Memory B cell (primary cell): ENCODE measurements at regions not wholly inside any gene's neighbourhood (a gene's known extent, or its start where the extent isn't known, plus 50 kb on each side); places are given as distances from the start of the nearest gene placed in this dataset.

Experiments used
- ATAC-seq: fragments of 150-1000 bp; cut with Tn5 transposase; 2 replicates; pipeline ENCODE4 v1.10.0; 2021; ENCODE audit warnings: low read depth, mild to moderate bottlenecking, moderate library complexity
- DNase-seq, 2 donors: peaks; one replicate each; pipeline ENCODE4 v3.0.0; 2022; ENCODE audit warnings: low spot score in 2 of 2
- H3K27ac Mint-ChIP-seq: one replicate; pipeline ENCODE4 v1.8.0; 2022; ENCODE audit warnings: mild to moderate bottlenecking, moderate library complexity, mixed read lengths
- H3K27me3 Mint-ChIP-seq: one replicate; pipeline ENCODE4 v1.8.0; 2022; ENCODE audit warnings: mixed read lengths
- H3K36me3 Mint-ChIP-seq: one replicate; pipeline ENCODE4 v1.8.0; 2022; ENCODE audit warnings: mild to moderate bottlenecking, mixed read lengths
- H3K4me1 Mint-ChIP-seq: one replicate; pipeline ENCODE4 v1.8.0; 2022; ENCODE audit warnings: mixed read lengths
- H3K4me3 Mint-ChIP-seq: one replicate; pipeline ENCODE4 v1.8.0; 2022; ENCODE audit warnings: mild to moderate bottlenecking, moderate library complexity, mixed read lengths
- H3K9me3 Mint-ChIP-seq: one replicate; pipeline ENCODE4 v1.8.0; 2022; ENCODE audit warnings: mixed read lengths

GRCh38 chr2:128717758-128718710, 399.4 kb upstream of the HS6ST1 start:
- Mint-ChIP-seq H3K9me3 (peaks cover 2% of the 10 kb centered on the region), H3K27ac (no peak overlapping the region), H3K27me3 (peaks cover 14% of the 10 kb centered on the region), H3K4me1 (no peaks in the 10 kb centered on the region), H3K4me3 (no peak overlapping the region), H3K36me3 (no peaks in the 10 kb centered on the region)
- ATAC-seq (no peak), DNase-seq (no peak)

GRCh38 chr2:128720080-128721022, 401.7 kb upstream of the HS6ST1 start:
- DNase-seq (no peak), ATAC-seq (no peak)
- no peaks in the 10 kb centered on the region for H3K4me1 Mint-ChIP-seq
- no peaks in the 10 kb centered on the region for H3K36me3 Mint-ChIP-seq
- peaks cover 2% of the 10 kb centered on the region for H3K9me3 Mint-ChIP-seq
- H3K4me3 Mint-ChIP-seq: no peak overlapping the region
- H3K27me3 Mint-ChIP-seq: peaks cover 4% of the 10 kb centered on the region
- no peak overlapping the region for H3K27ac Mint-ChIP-seq

GRCh38 chr2:128721096-128721495, 402.4 kb upstream of the HS6ST1 start:
- Mint-ChIP-seq H3K36me3 (no peaks in the 10 kb centered on the region), H3K27me3 (peaks cover 1% of the 10 kb centered on the region), H3K4me1 (no peaks in the 10 kb centered on the region), H3K27ac (no peak overlapping the region), H3K4me3 (no peak overlapping the region), H3K9me3 (peaks cover 2% of the 10 kb centered on the region)
- no peak for DNase-seq
- no peak for ATAC-seq

- no peak overlapping the region for H3K27ac Mint-ChIP-seq
- H3K27me3 Mint-ChIP-seq: peaks cover 1% of the 10 kb centered on the region
- no peak for ATAC-seq
- H3K4me1 Mint-ChIP-seq: no peaks in the 10 kb centered on the region
- no peak for DNase-seq
- H3K4me3 Mint-ChIP-seq: no peak overlapping the region
- H3K9me3 Mint-ChIP-seq: peaks cover 2% of the 10 kb centered on the region
- no peaks in the 10 kb centered on the region for H3K36me3 Mint-ChIP-seq
Observed at GRCh38 chr2:128722489-128722888, 403.8 kb upstream of the HS6ST1 start.

- peaks cover 2% of the 10 kb centered on the region for H3K36me3 Mint-ChIP-seq
- peaks cover 2% of the 10 kb centered on the region for H3K4me1 Mint-ChIP-seq
Observed at GRCh38 chr2:128724547-128724946, 405.9 kb upstream of the HS6ST1 start.

GRCh38 chr2:128724972-128725371, 406.3 kb upstream of the HS6ST1 start:
- Mint-ChIP-seq H3K4me3 (no peak overlapping the region), H3K4me1 (peaks cover 2% of the 10 kb centered on the region), H3K36me3 (peaks cover 2% of the 10 kb centered on the region), H3K9me3 (peaks cover 10% of the 10 kb centered on the region), H3K27ac (no peak overlapping the region), H3K27me3 (no peaks in the 10 kb centered on the region)
- ATAC-seq (no peak), DNase-seq (no peak)

More at GRCh38 chr2:128724547-128724946, 405.9 kb upstream of the HS6ST1 start:
- DNase-seq: no peak
- Mint-ChIP-seq H3K4me3 (no peak overlapping the region), H3K9me3 (peaks cover 10% of the 10 kb centered on the region), H3K27ac (no peak overlapping the region), H3K27me3 (no peaks in the 10 kb centered on the region)
- ATAC-seq: no peak

GRCh38 chr2:128726236-128726635, 407.6 kb upstream of the HS6ST1 start:
- ATAC-seq: no peak
- peaks cover 9% of the 10 kb centered on the region for H3K9me3 Mint-ChIP-seq
- no peaks in the 10 kb centered on the region for H3K27me3 Mint-ChIP-seq
- no peak overlapping the region for H3K27ac Mint-ChIP-seq
- peaks cover 2% of the 10 kb centered on the region for H3K4me1 Mint-ChIP-seq
- no peak for DNase-seq
- peaks cover 2% of the 10 kb centered on the region for H3K36me3 Mint-ChIP-seq
- H3K4me3 Mint-ChIP-seq: no peak overlapping the region

GRCh38 chr2:128726911-128727310, 408.2 kb upstream of the HS6ST1 start:
- H3K9me3 Mint-ChIP-seq: peaks cover 9% of the 10 kb centered on the region
- no peak for ATAC-seq
- no peak overlapping the region for H3K27ac Mint-ChIP-seq
- H3K4me1 Mint-ChIP-seq: peaks cover 2% of the 10 kb centered on the region
- H3K27me3 Mint-ChIP-seq: no peaks in the 10 kb centered on the region
- no peak for DNase-seq
- H3K4me3 Mint-ChIP-seq: no peak overlapping the region
- H3K36me3 Mint-ChIP-seq: peaks cover 2% of the 10 kb centered on the region

- no peaks in the 10 kb centered on the region for H3K27me3 Mint-ChIP-seq
Observed at GRCh38 chr2:128727404-128727803, 408.7 kb upstream of the HS6ST1 start.

GRCh38 chr2:128727914-128728313, 409.2 kb upstream of the HS6ST1 start:
- Mint-ChIP-seq H3K27me3 (no peaks in the 10 kb centered on the region), H3K4me1 (peaks cover 2% of the 10 kb centered on the region), H3K4me3 (no peak overlapping the region), H3K27ac (no peak overlapping the region), H3K9me3 (peaks cover 9% of the 10 kb centered on the region), H3K36me3 (peaks cover 2% of the 10 kb centered on the region)
- no peak for ATAC-seq
- no peak for DNase-seq

More at GRCh38 chr2:128727404-128727803, 408.7 kb upstream of the HS6ST1 start:
- ATAC-seq: peak; percentile 37
- Mint-ChIP-seq H3K36me3 (peaks cover 2% of the 10 kb centered on the region), H3K27ac (no peak overlapping the region), H3K9me3 (peaks cover 9% of the 10 kb centered on the region), H3K4me3 (no peak overlapping the region), H3K4me1 (peaks cover 2% of the 10 kb centered on the region)
- no peak for DNase-seq

- peaks cover 2% of the 10 kb centered on the region for H3K36me3 Mint-ChIP-seq
- DNase-seq: no peak
- H3K4me3 Mint-ChIP-seq: no peak overlapping the region
- peaks cover 9% of the 10 kb centered on the region for H3K9me3 Mint-ChIP-seq
- no peak overlapping the region for H3K27ac Mint-ChIP-seq
- no peak for ATAC-seq
- peaks cover 2% of the 10 kb centered on the region for H3K4me1 Mint-ChIP-seq
- no peaks in the 10 kb centered on the region for H3K27me3 Mint-ChIP-seq
Observed at GRCh38 chr2:128729051-128729450, 410.4 kb upstream of the HS6ST1 start.

- H3K36me3 Mint-ChIP-seq: peaks cover 2% of the 10 kb centered on the region
- H3K9me3 Mint-ChIP-seq: peaks cover 9% of the 10 kb centered on the region
- no peaks in the 10 kb centered on the region for H3K27me3 Mint-ChIP-seq
- no peak overlapping the region for H3K4me3 Mint-ChIP-seq
- ATAC-seq (no peak), DNase-seq (no peak)
- no peak overlapping the region for H3K27ac Mint-ChIP-seq
- H3K4me1 Mint-ChIP-seq: peaks cover 15% of the 10 kb centered on the region
Observed at GRCh38 chr2:128731994-128732650, 413.5 kb upstream of the HS6ST1 start.

- H3K4me1 Mint-ChIP-seq: peaks cover 13% of the 10 kb centered on the region
Observed at GRCh38 chr2:128732976-128733431, 414.3 kb upstream of the HS6ST1 start.

More at GRCh38 chr2:128732976-128733431, 414.3 kb upstream of the HS6ST1 start:
- no peaks in the 10 kb centered on the region for H3K27me3 Mint-ChIP-seq
- no peak overlapping the region for H3K27ac Mint-ChIP-seq
- no peak for ATAC-seq
- peaks cover 2% of the 10 kb centered on the region for H3K36me3 Mint-ChIP-seq
- peaks cover 7% of the 10 kb centered on the region for H3K9me3 Mint-ChIP-seq
- no peak for DNase-seq
- H3K4me3 Mint-ChIP-seq: no peak overlapping the region
